Left ventricle myocardium inferior (tissue), 1 donor: ENCODE measurements at regions not wholly inside any gene's neighbourhood (a gene's known extent, or its start where the extent isn't known, plus 50 kb on each side); places are given as distances from the start of the nearest gene placed in this dataset.

Experiments
- DNase-seq: peaks from one replicate; pipeline ENCODE4 v3.0.0-alpha.2; 2020
- H3K27ac ChIP-seq: fragments of 200-600 bp; replicated peaks from 2 replicates; pipeline ENCODE4 v1.8.0; 2021
- H3K27me3 ChIP-seq: fragments of 200-600 bp; 2 replicates; pipeline ENCODE4 v1.8.0; 2021; ENCODE audit warnings: low read depth
- H3K36me3 ChIP-seq: fragments of 200-600 bp; 2 replicates; pipeline ENCODE4 v1.8.0; 2021
- H3K4me1 ChIP-seq: fragments of 200-600 bp; 2 replicates; pipeline ENCODE4 v1.8.0; 2021
- H3K4me3 ChIP-seq: fragments of 200-600 bp; 2 replicates; pipeline ENCODE4 v1.8.0; 2021; ENCODE audit warnings: mild to moderate bottlenecking, moderate library complexity
- H3K9me3 ChIP-seq: fragments of 200-600 bp; replicated peaks from 2 replicates; pipeline ENCODE4 v1.8.0; 2021
- intact Hi-C: fragments of 100-400 bp; cut with micrococcal nuclease; formaldehyde crosslinking; loops from one replicate; pipeline ENCODE4 v1.11.0; 2022
- TF ChIP-seq, protein P1 (sequence below): fragments of 200-600 bp; IDR thresholded peaks from 2 replicates; pipeline ENCODE4 v1.8.0; 2021; ENCODE audit warnings: antibody characterized with exemption, mild to moderate bottlenecking, borderline replicate concordance
- donor health status: DM: no; HTN: yes; CAD: no; lungs with severe emphysema.

GRCh38 chr3:139839014-139839413 is 96.0 kb upstream of the CLSTN2 start:
- TF ChIP-seq, protein P1, sequence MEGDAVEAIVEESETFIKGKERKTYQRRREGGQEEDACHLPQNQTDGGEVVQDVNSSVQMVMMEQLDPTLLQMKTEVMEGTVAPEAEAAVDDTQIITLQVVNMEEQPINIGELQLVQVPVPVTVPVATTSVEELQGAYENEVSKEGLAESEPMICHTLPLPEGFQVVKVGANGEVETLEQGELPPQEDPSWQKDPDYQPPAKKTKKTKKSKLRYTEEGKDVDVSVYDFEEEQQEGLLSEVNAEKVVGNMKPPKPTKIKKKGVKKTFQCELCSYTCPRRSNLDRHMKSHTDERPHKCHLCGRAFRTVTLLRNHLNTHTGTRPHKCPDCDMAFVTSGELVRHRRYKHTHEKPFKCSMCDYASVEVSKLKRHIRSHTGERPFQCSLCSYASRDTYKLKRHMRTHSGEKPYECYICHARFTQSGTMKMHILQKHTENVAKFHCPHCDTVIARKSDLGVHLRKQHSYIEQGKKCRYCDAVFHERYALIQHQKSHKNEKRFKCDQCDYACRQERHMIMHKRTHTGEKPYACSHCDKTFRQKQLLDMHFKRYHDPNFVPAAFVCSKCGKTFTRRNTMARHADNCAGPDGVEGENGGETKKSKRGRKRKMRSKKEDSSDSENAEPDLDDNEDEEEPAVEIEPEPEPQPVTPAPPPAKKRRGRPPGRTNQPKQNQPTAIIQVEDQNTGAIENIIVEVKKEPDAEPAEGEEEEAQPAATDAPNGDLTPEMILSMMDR: no peak
- Histone ChIP-seq H3K27me3 (no peaks in the 10 kb centered on the region), H3K4me3 (no peak overlapping the region), H3K27ac (no peak overlapping the region), H3K9me3 (no peaks in the 10 kb centered on the region), H3K36me3 (no peaks in the 10 kb centered on the region), H3K4me1 (peaks cover 24% of the 10 kb centered on the region)
- intact Hi-C loops: no loop called here
- no peak for DNase-seq

DNA sequence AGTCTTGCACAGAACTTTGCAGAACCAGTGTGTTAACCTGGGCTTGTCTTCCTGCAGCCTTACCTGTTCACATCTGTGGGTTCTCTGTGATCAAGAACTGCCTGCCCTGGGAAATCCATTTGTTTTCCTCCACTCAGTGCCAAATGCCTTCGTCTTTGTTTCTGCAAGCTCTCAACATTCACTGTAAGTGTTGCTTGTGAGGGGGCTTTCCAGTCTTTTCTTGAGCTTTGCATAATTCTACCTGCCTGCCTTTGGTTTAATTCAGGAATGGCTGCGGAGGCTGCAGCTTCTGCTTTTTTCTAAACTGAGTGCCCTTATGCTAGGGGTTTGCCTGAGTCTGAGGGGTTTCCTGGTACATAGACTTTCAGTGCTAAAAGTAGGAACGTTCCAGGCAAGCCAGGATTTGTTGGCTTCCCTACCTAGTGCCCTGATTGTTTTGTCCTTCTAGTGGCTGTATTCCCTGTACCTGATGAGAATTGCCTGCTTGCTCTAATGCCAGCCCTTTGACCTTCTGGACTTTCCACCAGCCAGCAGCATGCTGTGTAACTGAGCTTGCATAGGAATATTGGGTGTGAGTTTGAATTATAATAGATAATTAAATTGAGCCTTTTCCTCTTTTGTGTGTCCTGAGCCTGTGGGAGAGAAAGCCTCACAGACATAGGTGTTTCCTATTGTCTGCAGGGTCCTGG is 96.6 kb upstream of the CLSTN2 start:
- no peak overlapping the region for H3K27ac ChIP-seq
- no peaks in the 10 kb centered on the region for H3K36me3 ChIP-seq
- H3K27me3 ChIP-seq: no peaks in the 10 kb centered on the region
- peaks cover 24% of the 10 kb centered on the region for H3K4me1 ChIP-seq
- no peaks in the 10 kb centered on the region for H3K9me3 ChIP-seq
- TF ChIP-seq, protein P1: no peak
- no peak for DNase-seq
- intact Hi-C loops: no loop called here
- H3K4me3 ChIP-seq: no peak overlapping the region

DNA sequence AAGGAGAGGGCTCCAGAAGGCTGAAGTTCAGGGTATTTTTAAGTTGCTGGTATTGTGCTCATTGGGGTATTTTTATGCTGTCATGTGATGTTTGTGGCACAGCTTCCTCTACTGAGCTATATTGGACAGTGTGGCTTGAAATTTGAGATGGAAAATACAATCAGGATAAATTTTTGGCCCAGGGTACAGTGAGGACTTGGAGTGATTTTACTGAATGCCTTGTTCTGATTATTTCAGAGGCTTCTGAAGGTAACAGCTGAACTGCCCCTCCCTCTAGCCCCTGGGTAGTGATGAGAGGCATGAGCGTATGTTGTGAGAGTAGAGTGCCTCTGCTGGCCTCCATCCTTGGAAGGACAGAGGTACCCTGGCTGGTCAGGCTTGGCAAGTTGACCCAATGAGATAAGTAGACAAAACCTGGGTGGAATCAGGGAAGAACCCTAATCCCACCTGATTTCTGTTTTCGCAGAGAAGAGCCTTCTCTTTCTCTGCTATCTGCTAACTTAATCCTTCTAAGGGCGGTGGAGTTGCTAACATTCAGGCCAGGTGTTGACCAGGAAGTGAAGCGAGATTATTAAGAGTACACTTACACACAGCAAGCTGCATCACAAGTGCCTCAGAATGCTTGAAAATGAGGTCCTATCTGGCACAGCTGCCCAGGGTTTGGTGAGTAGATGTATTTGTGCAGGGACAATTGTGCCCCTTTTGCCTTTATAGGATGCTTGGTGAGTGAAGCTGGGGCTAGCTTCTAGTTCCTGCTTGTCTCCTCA is 98.1 kb upstream of the CLSTN2 start:
- intact Hi-C loops: no loop called here
- no peaks in the 10 kb centered on the region for H3K36me3 ChIP-seq
- H3K27ac ChIP-seq: no peak overlapping the region
- H3K27me3 ChIP-seq: no peaks in the 10 kb centered on the region
- no peak overlapping the region for H3K4me3 ChIP-seq
- peaks cover 24% of the 10 kb centered on the region for H3K4me1 ChIP-seq
- DNase-seq: no peak
- TF ChIP-seq, protein P1: no peak
- H3K9me3 ChIP-seq: no peaks in the 10 kb centered on the region

GRCh38 chr3:139835830-139836683 is 98.9 kb upstream of the CLSTN2 start:
- intact Hi-C loops: no loop called here
- TF ChIP-seq, protein P1: no peak
- no peak for DNase-seq
- H3K9me3 ChIP-seq: no peaks in the 10 kb centered on the region
- H3K36me3 ChIP-seq: no peaks in the 10 kb centered on the region
- no peak overlapping the region for H3K27ac ChIP-seq
- H3K27me3 ChIP-seq: no peaks in the 10 kb centered on the region
- peaks cover 30% of the 10 kb centered on the region for H3K4me1 ChIP-seq
- H3K4me3 ChIP-seq: no peak overlapping the region

DNA sequence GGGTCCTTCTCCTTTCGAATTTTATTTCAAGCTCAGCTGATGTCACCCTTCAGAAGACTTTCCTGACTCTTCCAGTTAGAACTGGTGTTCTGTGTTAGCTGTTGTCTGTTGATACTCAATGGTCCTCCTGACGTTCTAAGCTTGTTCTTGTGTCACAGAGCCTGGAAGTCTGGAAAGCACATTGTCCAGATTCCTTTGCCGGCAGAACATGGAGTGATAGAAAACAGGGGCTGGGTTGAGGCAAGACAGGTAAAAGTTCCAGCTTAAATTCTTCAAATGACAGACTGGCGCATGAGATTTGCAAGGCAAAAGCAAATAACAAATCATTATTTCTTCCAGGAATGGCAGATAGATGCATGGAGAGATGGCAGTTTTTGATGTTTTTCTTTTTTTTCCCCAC is 102.0 kb upstream of the CLSTN2 start:
- no peaks in the 10 kb centered on the region for H3K36me3 ChIP-seq
- intact Hi-C loops: no loop called here

More for the DNA sequence above, 102.0 kb upstream of the CLSTN2 start:
- H3K9me3 ChIP-seq: no peaks in the 10 kb centered on the region
- no peak overlapping the region for H3K4me3 ChIP-seq
- no peak overlapping the region for H3K27ac ChIP-seq
- H3K27me3 ChIP-seq: no peaks in the 10 kb centered on the region
- H3K4me1 ChIP-seq: peaks cover 21% of the 10 kb centered on the region
- TF ChIP-seq, protein P1: no peak
- no peak for DNase-seq
